Stimulated activated CD4-positive, alpha-beta T cell treated with anti-CD3 and anti-CD28 coated beads, Interleukin-15, amount 100 ng/mL, for 24 hours (primary cell): ENCODE measurements at regions not wholly inside any gene's neighbourhood (a gene's known extent, or its start where the extent isn't known, plus 50 kb on each side); places are given as distances from the start of the nearest gene placed in this dataset.
"Not testable (repeated sequence)": the region's sequence is repeated elsewhere in the genome, so short reads cannot be mapped to it uniquely, and the experiment has no call there.

Experiments used
- DNase-seq: peaks from one replicate; pipeline ENCODE4 v3.0.0-alpha.2; 2020

DNA sequence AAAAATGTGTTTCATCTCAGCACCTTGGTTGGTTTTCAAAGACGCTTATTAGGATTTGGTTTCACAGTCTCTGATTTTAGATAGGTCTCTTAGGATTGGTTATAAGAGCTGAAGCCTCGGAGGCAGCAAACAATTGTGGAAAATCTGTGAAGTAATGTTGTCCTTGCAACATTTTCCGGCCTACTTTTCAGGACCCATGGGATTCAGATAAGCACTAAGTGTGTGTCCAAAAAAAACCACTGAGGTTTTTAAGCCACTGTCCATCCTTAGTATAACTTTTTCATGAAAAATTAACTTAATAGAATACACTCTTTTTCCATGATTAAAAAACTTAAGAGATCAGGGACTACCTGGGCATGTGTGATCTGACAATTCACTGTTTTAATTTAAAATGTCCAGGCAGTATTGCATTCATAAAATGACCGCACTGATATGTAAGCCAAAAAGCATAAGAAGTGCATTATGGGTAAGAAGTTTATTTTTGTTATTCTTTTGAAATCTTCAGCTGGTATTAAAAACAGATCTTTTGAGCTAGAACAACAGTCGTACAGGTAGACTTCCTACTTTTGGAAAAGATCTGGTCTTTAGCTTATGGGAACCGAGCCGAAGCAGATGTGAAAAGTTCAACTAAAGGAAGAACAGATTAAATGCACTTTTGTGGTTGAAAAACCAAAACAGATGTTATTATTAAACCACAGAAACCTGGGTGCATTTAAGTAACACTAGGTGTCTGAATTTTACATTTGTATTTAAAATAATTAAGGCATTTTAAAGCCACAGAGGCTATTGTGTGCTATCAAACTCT lies 479.4 kb upstream of the ZEB2 start:
- no peak for DNase-seq

DNA sequence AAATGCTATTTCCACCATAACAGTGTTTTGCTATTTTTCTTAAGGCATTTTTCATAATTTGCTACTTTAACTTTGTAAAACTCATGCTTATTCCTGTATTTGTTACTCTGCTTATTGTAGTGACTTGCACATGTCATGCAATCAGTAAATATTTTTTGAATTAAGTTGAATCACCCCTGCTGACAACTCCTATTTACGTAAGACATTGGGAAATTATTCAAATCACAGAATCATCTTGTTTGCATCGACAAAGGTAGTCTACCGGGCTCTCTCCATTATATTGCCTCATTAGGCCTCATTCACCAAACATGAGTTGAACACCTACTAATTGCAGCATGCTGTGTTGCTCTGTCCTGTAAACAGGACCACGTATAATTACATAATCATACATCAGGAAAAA lies 478.5 kb upstream of the ZEB2 start:
- DNase-seq = no peak

DNA sequence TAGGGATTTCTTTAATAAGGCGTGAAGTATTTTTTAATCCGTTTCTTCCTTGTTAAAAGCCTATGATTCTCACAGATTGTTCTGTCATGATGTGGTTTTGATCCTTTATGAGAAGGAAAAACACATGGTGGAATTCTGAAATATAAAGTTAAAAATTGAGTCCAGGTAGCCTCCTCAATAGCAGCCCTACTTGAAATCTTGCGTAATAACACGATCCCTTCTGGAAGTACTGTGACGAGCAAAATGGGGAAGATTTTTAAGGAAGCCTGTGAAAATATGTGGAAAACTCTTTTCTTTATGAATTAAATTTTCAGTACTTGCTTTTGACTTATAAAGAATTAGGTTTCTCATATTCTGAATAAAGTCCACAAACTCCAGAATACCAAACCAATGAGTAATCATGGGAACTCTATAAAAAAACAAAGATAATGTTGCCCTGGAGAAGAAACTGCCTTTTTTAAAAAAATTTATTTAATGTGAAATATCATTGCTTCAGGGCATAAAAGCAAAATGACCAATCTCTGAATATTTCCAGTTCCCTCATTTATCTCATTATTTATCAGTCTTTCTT lies 476.4 kb upstream of the ZEB2 start:
- no peak for DNase-seq

DNA sequence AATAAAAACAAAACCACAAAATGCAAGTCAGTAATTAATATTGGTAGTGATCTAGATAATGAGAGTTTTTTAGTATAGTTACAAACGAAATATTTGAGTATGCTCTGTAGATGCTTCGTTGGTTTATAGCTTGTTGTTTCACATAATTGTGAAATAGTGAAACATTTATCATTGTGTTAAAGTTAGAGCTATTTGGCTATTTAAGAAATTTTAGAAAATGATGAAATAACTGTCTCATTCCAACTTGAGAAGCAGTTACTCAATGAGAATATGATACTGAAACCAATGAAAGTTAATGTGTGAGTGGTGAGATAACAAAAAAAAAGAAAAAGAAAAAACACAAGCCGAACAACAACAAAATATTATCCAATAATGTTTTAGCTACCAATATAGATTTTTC lies 475.6 kb upstream of the ZEB2 start:
- DNase-seq = no peak

DNA sequence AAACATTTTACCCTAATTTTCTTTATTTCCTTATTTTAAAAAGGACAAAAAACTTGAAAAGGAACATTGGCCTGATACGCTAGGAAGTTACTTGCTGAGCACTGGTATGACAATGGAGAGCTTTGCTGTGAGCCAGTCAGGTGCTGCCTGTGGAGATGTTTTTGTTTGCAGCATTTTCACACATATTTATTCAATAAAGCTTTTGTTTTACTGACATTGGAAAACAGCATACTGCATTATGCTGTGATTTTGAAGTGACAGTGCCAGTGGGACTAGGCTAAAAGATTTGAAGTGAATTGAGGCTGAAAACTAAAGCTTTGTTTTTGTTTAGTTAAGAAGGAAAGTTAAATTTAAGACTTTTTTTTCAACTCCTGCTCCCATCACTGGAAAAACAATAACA lies 470.7 kb upstream of the ZEB2 start:
- DNase-seq = no peak

DNA sequence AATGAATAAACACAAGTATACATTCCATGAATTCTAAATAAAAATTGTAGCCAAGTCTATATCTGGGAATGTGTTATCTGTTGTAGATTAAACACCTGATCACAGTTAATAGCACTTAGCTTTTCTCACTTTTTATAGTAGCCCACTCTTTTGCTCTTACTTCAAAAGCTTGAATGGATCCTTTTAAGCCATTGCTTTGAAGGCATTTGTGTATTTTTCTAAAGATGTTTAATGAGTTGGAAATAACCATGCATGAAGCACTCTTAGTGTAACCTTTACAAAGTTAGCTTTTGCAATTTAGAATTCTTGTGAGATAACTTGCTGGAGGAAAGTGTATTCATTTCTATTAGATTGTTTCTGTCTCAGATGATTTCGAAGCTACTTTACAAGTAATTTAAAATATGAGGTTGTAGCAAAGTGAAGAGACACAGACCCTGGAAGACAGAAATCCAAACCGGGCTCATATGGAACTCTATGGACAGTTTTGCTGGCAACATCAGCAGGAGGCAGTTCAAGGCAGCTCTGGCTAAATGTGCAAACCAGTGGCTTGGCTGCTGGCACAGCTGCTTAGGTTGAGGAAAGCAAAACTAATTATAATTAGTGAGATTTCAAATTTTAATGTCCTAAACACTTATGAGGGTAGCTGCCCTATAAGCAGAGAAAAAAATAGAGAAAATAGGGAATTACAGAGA lies 469.8 kb upstream of the ZEB2 start:
- no peak for DNase-seq

DNA sequence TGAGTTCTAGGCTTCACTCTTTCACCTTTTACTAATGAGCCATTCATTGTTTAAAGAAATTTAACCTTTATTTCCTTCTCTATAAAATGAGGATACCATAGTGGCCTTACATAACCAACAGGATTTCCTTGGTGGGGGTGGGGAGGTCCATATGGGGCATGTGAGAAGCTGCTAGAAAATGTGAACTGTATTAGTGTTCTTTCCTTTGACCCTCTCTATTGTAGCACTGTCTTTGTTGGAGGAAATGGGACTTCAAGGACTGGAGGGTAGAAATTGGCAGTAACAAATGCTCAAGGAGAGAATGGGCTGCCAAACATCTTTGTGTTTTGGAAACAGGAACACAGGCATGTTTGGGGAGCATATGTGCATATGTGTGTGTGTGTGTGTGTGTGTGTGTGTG lies 468.7 kb upstream of the ZEB2 start:
- no peak for DNase-seq

DNA sequence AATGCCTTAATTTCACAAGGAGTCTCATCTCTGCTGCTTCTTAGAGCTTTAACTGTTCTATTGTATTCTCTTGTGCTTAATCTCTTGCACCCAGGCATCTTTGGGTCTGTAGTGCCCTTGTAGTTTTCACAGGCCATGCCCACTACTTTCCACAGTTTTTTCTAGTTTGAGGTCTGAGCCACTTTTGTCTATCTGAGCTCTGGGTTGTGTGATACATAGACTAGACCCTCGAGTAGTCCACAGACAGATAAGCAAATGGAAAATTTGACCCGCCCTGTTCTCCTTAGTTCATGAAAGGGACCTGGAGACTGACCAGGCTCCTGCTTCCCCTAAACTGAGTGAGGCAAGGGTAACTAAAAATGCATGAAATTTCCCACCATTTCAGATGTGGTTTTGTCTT lies 466.8 kb upstream of the ZEB2 start:
- DNase-seq = no peak

DNA sequence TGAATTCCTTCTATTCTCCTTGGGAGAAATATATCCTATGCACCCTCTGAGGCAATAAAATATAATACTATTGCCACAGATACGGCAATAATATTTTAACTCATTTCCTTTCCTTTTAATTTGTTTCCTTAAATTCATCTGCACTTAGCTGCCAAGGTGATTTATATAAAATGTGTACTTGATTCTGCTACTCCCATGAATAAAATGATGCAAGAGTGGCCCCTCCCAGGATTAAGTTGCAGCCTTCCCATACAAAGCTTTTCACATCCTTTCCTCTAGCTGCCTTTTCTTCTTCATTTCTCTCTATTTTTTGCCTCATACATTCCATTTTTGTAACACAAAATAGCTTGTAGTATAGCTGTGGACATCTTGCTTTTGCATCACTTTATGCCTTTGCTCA lies 464.1 kb upstream of the ZEB2 start:
- DNase-seq = no peak

DNA sequence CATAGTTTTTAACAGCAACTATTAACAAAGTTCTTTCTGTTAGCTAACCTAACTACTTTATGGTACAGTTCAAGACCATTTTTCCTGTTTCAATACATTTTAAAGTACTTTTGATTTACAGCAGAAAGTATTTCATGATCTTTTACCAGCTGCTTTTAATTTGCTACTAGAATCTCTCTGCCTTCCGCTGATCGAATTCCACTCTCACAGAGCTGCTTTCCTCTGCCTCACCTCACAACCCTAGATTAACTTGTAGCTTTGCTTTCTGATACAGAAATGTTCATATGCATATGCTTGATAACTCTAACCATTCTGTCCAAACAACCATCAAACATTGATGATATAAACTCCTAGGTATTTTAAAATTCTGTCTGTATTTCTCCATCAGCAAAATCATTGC lies 463.2 kb upstream of the ZEB2 start:
- DNase-seq = no peak

DNA sequence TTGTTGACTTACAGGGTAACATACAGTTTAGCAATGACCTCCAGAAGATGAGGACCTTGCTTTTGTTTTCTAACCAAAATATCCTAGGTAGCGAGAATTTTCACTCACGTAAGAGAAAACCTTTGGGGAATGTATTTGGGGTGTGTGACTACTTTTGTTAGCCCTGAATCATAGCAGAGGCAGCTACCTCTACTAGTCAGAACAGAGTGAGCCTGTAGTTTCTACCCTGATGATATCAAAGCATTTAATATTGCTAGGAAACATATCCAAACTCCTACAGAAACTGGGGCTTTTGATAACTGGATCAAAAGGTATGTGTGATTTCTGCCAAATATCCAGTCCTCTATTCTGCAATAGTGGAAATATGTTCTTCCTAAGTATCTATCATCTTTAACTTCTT lies 462.6 kb upstream of the ZEB2 start:
- DNase-seq = no peak

DNA sequence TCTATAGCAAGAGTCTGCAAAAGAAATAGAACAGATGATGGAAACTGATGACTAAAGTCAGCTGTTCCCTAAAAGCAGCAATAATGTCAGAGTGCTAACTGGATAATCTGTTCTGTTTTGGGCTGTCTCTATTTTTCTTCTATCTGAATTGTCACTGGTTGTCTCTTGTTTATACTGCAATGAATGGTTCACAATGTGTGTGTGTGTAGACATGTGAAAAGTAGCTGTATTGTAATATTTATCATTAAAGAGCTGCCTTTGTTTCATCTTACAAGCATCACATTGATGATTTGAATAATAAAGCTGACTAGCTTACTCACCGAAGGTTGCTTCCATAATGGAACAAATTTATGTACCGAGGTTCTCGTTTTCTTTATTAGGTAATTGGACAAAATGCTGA lies 456.0 kb upstream of the ZEB2 start:
- DNase-seq = no peak

DNA sequence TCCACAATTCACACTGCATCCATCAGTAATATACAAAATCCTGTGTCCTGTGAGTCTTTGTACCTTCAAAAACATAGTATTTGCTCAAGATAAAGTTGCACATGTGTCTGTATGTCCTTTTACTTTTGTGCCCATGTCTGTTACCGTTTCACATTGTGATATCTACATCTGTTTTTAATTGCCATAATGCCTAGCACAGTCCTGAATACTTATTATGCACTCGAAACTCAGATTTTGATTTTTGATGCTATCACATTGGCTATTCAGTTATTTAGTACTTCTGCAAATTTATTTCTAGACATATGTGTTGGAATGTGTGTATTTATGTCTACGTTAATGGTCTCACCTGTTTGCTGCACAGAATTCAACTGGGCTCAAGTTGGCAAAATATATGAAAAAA lies 452.8 kb upstream of the ZEB2 start:
- no peak for DNase-seq

DNA sequence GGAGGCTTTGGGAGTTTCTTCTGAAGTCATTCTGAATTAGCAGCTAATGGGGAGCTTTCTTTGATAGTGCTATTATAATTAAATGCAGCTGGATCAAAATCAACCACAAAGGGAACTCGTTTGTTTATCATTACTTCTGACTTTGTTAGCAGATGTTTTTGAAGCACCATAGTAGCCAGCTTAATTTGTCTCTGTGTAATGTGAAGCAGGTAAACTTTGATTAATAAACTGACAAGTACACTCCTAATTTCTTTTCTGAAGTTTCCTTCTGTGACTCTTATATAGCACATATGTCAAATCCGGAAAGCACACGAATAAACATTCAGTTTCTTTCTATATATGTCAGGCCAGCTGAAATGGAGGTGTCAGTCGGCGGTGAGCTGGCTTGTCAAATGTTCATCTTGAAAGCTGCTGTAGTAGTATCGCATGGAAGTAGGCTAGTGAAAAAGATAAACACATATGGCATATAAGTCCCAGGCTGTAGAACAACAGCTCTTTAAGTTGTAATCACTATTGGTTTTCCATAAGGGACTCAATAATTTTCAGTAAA lies 451.9 kb upstream of the ZEB2 start:
- no peak for DNase-seq

DNA sequence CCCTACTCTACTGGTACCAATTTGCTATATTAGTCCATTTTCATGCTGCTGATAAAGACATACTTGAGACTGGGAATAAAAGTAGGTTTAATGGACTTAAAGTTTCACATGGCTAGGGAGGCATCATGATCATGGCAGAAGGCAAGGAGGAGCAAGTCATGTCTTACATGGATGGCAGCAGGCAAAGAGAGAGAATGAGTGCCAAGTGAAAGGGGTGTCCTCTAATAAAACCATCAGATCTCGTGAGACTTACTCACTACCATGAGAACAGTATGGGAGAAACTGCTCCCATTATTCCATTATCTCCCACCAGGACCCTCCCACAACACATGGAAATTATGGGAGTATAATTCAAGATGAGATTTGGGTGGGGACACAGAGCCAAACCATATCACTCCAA lies 450.5 kb upstream of the ZEB2 start:
- DNase-seq = not testable (repeated sequence)

DNA sequence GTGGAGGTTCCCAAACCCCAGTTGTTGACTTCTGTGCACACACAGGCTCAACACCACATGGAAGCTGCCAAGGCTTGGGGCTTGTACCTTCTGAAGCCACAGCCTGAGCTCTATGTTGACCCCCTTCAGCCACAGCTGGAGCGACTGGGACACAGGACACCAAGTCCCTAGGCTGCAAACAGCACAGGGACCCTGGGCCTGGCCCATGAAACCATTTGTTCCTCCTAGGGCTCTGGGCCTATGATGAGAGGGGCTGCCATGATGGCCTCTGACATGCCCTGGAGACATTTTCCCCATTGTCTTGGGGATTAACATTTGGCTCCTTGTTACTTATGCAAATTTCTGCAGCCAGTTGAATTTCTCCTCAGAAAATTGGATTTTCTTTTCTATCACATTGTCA lies 449.6 kb upstream of the ZEB2 start:
- DNase-seq = not testable (repeated sequence)

DNA sequence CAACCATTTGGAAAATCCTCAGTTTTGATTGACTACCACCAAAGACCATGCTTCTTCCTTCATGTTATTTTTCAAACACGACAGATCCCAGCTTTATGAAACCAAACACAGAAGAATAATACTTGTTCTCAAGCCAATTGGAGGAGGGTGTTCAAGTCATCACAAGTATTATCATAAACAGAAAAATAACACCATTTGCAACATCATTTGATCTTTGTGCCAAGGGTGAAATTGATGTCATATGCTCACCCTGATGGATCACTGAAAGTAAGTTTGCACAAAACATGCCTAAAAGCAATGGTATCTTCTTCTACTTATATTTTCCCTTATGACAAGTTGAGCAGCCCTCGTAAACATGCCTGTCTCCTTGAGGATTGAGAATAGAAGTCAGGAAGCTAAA lies 448.0 kb upstream of the ZEB2 start:
- no peak for DNase-seq

DNA sequence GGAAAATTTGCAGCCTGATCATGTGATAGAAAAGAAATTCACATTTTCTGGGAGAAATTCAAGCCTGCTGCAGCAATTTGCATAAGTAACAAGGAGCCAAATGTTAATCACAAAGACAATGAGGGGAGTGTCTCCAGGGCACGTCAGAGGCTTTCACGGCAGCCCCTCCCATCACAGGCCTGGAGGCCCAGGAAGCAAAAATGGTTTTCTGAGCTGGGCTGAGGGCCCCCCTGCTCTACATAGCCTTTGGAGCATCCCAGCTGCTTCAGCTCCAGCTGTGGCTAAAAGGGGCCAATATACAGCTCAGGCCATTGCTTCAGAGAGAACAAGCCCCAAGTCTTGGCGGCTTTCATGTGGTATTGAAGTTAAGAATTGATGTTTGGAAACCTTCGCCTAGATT lies 445.3 kb upstream of the ZEB2 start:
- DNase-seq = no peak

DNA sequence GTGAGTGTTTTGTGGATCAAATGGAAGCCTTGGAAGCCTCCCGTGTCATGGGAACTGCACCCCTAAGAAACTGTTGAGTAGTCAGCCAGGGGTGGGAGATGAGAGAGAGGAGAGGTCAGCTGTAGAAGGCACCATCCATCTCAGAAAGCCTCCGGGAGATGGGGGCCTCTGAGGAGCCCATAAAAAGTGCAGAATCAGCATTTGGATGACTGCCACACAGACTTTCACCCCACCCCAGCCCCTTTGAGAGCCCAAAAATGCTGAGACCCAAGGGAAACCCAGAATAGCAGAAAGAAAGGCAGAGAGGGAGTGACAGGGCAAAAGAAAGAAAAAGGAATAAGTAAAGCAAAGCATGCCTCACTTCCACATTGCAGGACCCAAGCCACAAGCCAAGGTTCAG lies 443.1 kb upstream of the ZEB2 start:
- no peak for DNase-seq

DNA sequence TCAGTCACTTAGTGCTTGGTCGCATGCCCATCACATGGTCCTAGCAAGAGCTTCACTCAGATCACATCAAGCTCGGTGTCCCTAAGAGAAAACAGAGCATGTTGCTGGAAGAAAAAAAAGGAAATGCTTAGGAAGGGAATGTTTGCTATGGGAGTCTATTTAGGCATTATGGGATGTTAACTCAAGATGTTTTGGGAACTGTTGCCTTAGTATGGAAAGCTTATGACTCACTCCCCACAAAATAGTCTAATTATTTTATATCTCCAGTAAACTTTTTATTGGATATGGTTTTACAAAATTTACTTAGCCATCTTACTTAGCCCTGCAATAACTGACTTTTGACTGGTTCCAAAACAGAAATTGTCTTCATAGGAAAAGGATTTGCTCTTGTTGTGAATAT lies 439.5 kb upstream of the ZEB2 start:
- no peak for DNase-seq

DNA sequence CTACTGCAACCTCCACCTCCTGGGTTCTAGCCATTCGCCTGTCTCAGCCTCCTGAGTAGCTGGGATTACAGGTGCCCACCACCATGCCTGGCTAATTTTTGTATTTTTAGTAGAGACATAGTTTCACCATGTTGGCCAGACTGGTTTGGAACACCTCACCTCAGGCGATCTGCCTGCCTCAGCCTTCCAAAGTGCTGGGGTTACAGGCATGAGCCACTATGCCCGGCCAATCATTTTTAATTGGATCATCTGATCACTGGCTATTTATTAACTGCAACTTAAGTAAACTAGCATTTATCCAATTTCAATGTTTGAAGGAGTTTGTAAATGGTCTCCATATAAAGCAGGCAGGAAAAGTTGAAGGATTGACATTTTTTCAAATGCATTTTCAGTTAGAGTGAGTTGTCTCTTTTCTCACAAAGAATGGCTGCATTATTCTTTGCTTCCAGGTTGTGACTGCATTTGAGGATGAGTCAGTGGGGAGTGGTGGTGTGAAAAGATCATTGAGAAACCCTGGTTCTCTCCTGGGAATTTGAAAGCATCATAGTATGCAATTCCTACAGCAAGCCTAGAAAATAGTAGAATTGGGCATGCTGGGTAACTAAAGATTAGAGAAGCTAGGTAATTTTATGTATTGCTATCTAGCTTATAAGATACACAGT lies 431.1 kb upstream of the ZEB2 start:
- DNase-seq = no peak

DNA sequence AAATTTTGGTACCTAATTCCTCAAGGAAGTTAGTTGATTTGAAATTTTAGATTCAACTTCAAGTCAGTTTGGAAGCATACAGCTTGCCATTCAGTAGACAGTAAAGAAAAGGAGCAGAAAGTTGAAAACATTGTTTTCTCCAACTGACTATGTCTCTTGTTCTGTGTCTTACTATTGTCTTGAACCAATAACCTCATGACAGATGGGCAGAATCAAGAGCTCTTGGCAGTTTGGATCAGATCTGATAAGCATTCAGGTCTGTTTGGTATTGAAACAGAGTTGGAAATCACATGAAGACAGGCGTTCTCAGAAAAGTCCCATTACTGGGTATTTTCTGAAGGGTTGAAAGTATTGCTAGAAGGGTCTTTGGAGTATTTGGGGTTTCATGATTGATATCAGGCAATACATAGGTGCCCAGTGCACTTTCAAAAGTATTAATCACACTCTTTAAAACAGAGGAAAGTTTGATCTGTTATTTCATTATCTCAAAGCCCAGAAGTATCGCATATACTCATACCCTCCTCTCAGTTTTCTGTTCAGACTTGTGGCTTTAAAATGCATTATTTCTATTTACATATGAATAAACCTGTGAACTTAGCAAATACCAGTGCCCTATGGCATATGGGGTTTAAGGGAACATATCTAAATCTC lies 428.4 kb upstream of the ZEB2 start:
- no peak for DNase-seq

DNA sequence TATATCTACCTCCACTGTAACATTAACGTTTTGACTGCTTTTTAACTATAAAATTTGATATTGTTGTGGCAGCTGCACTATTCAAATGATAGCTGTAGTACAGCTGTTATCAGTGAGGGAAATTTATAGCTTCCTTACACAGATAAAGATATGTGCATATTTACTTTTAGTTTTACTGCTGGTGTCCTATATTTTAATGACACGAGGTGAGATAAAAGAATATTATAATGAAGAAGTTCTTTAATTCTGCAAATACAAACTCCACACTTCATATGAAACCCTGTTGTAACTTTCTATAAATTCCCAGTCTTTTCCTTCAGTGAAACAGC lies 427.8 kb upstream of the ZEB2 start:
- DNase-seq = no peak
